Stomach (tissue), 4 donors: ENCODE measurements at regions not wholly inside any gene's neighbourhood (a gene's known extent, or its start where the extent isn't known, plus 50 kb on each side); places are given as distances from the start of the nearest gene placed in this dataset.

Experiments
- CTCF ChIP-seq, 7 experiments: fragments of 450-650 bp in 4 of 7; fragments of 200-600 bp in 3 of 7; sonication (generic) in 3 of 7; IDR thresholded peaks; one replicate each; pipeline ENCODE4 v1.5.1; 2016 to 2019; ENCODE audit warnings: antibody characterized with exemption in 7 of 7, control low read depth in 2 of 7, mild to moderate bottlenecking in 1 of 7
- EP300 ChIP-seq: sonication (generic); formaldehyde crosslinking; IDR thresholded peaks from one replicate; pipeline ENCODE4 v1.6.1; 2017; ENCODE audit warnings: antibody characterized with exemption
- POLR2A ChIP-seq, 4 donors: fragments of 450-650 bp; IDR thresholded peaks; one replicate each; pipeline ENCODE4 v1.6.1; 2016; ENCODE audit warnings: antibody characterized with exemption in 4 of 4, control low read depth in 2 of 4, mild to moderate bottlenecking in 1 of 4, moderate library complexity in 1 of 4
- POLR2AphosphoS5 ChIP-seq, 3 donors: sonication (generic); formaldehyde crosslinking; IDR thresholded peaks; one replicate each; pipeline ENCODE4 v1.6.1; 2016; ENCODE audit warnings: antibody characterized with exemption in 3 of 3

- TF ChIP-seq CTCF (IDR thresholded peaks at IDR 0.05) (no peak), POLR2A (IDR thresholded peaks at IDR 0.05) (no peak), POLR2AphosphoS5 (IDR thresholded peaks at IDR 0.05) (no peak), EP300 (no peak)
These were observed 419.0 kb upstream of the MKI67 start for GRCh38 chr10:128545216-128545615.
